ENCODE measurements at regions not wholly inside any gene's neighbourhood (a gene's known extent, or its start where the extent isn't known, plus 50 kb on each side); places are given as distances from the start of the nearest gene placed in this dataset.

DNA sequence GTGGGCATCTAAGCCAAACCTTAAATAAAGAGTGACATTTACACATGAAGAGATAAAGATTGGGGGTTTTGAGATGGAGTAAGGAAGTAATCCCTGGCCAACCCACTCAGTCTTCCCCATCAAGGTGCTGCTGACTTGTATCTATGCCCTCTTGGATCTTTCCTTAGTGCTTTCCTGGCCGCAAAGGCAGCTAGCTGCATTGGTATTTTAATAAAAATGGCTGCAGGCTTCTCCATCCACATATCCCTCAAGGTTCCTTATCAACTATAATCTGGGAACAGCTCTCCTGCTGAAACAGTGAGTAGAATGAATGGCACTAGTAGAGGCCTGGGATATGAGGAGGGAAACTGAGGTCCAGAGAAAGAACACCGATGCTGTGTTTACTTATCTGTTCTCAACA, 122.2 kb upstream of the ANKRD28 start:
- 81 to 89% methylated on average over 2 of the region's 2 CpGs for WGBS, 2 experiments (ENCODE audit: low coverage in 1 of 2, low lambda C conversion rate in 2 of 2, missing lambda C conversion rate in 2 of 2)
- TF ChIP-seq EZH2phosphoT487 (IDR thresholded peaks at IDR 0.05; ENCODE audit: insufficient read depth, low read depth) = no peak
- TF ChIP-seq EZH2 (IDR thresholded peaks at IDR 0.05; ENCODE audit: insufficient read depth, poor library complexity, severe bottlenecking) = no peak
- H3K4me2 ChIP-seq (ENCODE audit: unreplicated experiment) = no peak overlapping the region

DNA sequence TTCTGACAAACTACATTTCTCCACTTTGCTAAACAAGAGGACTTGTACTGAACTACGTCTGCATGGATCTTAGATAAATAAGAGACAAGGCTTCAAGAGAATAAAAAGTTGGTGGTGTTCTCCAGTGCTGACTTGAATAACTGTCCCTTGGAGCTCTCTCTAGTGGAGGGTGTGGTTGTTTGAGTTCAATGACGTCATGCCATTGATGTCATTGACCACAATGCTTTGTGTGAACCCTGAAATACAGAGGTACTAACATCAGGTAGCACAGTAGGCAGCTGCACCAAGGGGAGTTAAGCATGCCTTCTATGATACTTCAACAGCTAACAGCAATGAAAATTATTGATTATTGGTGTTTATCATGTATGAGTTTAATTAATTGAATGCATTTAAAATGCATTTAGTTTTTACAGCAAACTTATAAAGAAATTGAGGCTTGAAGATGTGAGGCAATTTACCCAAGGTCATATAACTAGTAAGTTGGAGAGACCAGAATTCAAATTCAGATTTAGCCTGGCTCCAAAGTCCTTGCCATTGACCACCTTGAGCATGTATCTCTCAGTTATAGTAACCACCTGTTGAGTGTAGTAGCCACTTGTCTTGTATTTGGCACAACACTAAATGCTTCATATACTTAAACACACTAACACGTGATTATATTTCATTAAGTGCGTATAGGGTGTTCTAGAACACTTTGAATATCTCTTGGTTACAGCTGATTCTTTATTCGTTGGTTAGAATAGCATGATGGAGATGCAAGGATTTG, 126.0 kb upstream of the ANKRD28 start:
- H3K9me2 ChIP-seq (ENCODE audit: insufficient read depth) = no peaks in the 10 kb centered on the region
- H3K27ac ChIP-seq = no peak overlapping the region
- 68 to 77% methylated on average over 5 of the region's 5 CpGs for WGBS, 2 experiments (ENCODE audit: low coverage in 1 of 2, low lambda C conversion rate in 2 of 2, missing lambda C conversion rate in 2 of 2)
- H2AFZ ChIP-seq = no peak overlapping the region
- no peaks in the 10 kb centered on the region for H3K4me1 ChIP-seq (ENCODE audit: insufficient read depth)
- no peak overlapping the region for H3K9ac ChIP-seq
- no peaks in the 10 kb centered on the region for H3K9me3 ChIP-seq (ENCODE audit: low read depth)
- no peaks in the 10 kb centered on the region for H4K20me1 ChIP-seq (ENCODE audit: insufficient read depth)
- H3K36me3 ChIP-seq (ENCODE audit: low read depth) = no peaks in the 10 kb centered on the region
- H3K27me3 ChIP-seq (replicated peaks; ENCODE audit: insufficient read depth) = no peaks in the 10 kb centered on the region
- TF ChIP-seq EZH2phosphoT487 (IDR thresholded peaks at IDR 0.05; ENCODE audit: insufficient read depth, low read depth) (no peak), EZH2 (IDR thresholded peaks at IDR 0.05; ENCODE audit: insufficient read depth, poor library complexity, severe bottlenecking) (no peak)
- H3F3A ChIP-seq (ENCODE audit: insufficient read depth) = no peaks in the 10 kb centered on the region
- H3K4me3 ChIP-seq = no peak overlapping the region
- no peaks in the 10 kb centered on the region for H3K79me2 ChIP-seq (ENCODE audit: insufficient read depth)
- no peak overlapping the region for H3K4me2 ChIP-seq (ENCODE audit: unreplicated experiment)
- in situ Hi-C loops (cut with MboI) = no loop called here
- DNase-seq = peak; percentile 41

More for the DNA sequence above, 122.2 kb upstream of the ANKRD28 start:
- no peaks in the 10 kb centered on the region for H3K36me3 ChIP-seq (ENCODE audit: low read depth)
- no peaks in the 10 kb centered on the region for H3F3A ChIP-seq (ENCODE audit: insufficient read depth)
- H3K4me1 ChIP-seq (ENCODE audit: insufficient read depth) = no peaks in the 10 kb centered on the region
- H3K27ac ChIP-seq = no peak overlapping the region
- no peak overlapping the region for H3K4me3 ChIP-seq
- DNase-seq = no peak
- H2AFZ ChIP-seq = no peak overlapping the region
- no peaks in the 10 kb centered on the region for H3K9me2 ChIP-seq (ENCODE audit: insufficient read depth)
- H3K9ac ChIP-seq = no peak overlapping the region
- H3K79me2 ChIP-seq (ENCODE audit: insufficient read depth) = no peaks in the 10 kb centered on the region
- in situ Hi-C loops (cut with MboI) = no loop called here
- no peaks in the 10 kb centered on the region for H4K20me1 ChIP-seq (ENCODE audit: insufficient read depth)
- no peaks in the 10 kb centered on the region for H3K27me3 ChIP-seq (replicated peaks; ENCODE audit: insufficient read depth)
- H3K9me3 ChIP-seq (ENCODE audit: low read depth) = no peaks in the 10 kb centered on the region

DNA sequence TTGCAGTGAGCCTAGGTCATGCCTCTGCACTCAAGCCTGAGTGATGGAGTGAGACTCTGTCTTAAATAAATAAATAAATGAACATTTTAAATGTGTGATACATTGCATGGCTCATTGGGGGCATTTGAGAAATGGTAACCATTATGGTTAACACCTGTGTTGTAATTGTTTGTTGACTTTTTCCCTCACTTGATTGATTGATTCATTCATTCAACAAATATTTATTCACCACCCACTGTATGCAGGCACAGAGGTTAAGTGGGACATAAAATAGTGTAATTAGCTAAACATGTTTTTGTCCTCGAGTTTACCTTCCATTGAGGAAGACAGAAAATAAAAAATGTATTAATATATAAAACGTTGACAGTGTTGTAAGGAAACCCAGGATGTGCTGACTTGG, 127.1 kb upstream of the ANKRD28 start:
- 48 to 53% methylated on average over 2 of the region's 2 CpGs for WGBS, 2 experiments (ENCODE audit: low coverage in 1 of 2, low lambda C conversion rate in 2 of 2, missing lambda C conversion rate in 2 of 2)
- no peaks in the 10 kb centered on the region for H3K36me3 ChIP-seq (ENCODE audit: low read depth)
- no peak overlapping the region for H3K4me3 ChIP-seq
- H2AFZ ChIP-seq = no peak overlapping the region
- no peak for TF ChIP-seq EZH2phosphoT487 (IDR thresholded peaks at IDR 0.05; ENCODE audit: insufficient read depth, low read depth)
- no peak for TF ChIP-seq EZH2 (IDR thresholded peaks at IDR 0.05; ENCODE audit: insufficient read depth, poor library complexity, severe bottlenecking)
- H3K79me2 ChIP-seq (ENCODE audit: insufficient read depth) = no peaks in the 10 kb centered on the region
- no peaks in the 10 kb centered on the region for H3K27me3 ChIP-seq (replicated peaks; ENCODE audit: insufficient read depth)
- H3K9ac ChIP-seq = no peak overlapping the region
- no peaks in the 10 kb centered on the region for H4K20me1 ChIP-seq (ENCODE audit: insufficient read depth)
- DNase-seq = no peak
- H3K9me3 ChIP-seq (ENCODE audit: low read depth) = no peaks in the 10 kb centered on the region
- H3F3A ChIP-seq (ENCODE audit: insufficient read depth) = no peaks in the 10 kb centered on the region
- H3K27ac ChIP-seq = no peak overlapping the region
- H3K9me2 ChIP-seq (ENCODE audit: insufficient read depth) = no peaks in the 10 kb centered on the region
- in situ Hi-C loops (cut with MboI) = no loop called here
- no peak overlapping the region for H3K4me2 ChIP-seq (ENCODE audit: unreplicated experiment)
- H3K4me1 ChIP-seq (ENCODE audit: insufficient read depth) = no peaks in the 10 kb centered on the region

DNA sequence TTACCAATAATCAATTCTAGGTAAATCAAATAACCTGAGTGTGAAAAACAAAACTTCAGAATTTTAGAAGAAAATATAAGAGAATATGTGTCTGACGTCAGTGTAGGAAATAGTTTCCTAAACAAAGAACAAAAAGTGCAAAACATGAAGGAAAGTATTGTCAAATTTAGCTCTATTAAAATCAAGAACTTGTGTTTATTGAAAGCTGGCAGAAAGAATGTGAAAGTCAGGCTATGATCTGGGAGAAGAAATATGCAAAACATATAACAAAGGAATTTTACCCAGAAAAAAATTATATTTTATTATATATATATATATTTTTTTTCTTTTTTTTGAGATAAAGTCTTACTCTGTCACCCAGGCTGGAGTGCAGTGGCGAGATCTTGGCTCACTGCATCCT, 129.1 kb upstream of the ANKRD28 start:
- Histone ChIP-seq H3K4me1 (ENCODE audit: insufficient read depth) (no peaks in the 10 kb centered on the region), H3K36me3 (ENCODE audit: low read depth) (no peaks in the 10 kb centered on the region), H2AFZ (no peak overlapping the region), H3K9me3 (ENCODE audit: low read depth) (no peaks in the 10 kb centered on the region), H4K20me1 (ENCODE audit: insufficient read depth) (no peaks in the 10 kb centered on the region), H3K4me2 (ENCODE audit: unreplicated experiment) (no peak overlapping the region), H3K27ac (no peak overlapping the region), H3K27me3 (replicated peaks; ENCODE audit: insufficient read depth) (no peaks in the 10 kb centered on the region), H3K9ac (no peak overlapping the region), H3K79me2 (ENCODE audit: insufficient read depth) (no peaks in the 10 kb centered on the region), H3K9me2 (ENCODE audit: insufficient read depth) (no peaks in the 10 kb centered on the region), H3K4me3 (no peak overlapping the region), H3F3A (ENCODE audit: insufficient read depth) (no peaks in the 10 kb centered on the region)
- in situ Hi-C loops (cut with MboI) = no loop called here
- no peak for TF ChIP-seq EZH2phosphoT487 (IDR thresholded peaks at IDR 0.05; ENCODE audit: insufficient read depth, low read depth)
- TF ChIP-seq EZH2 (IDR thresholded peaks at IDR 0.05; ENCODE audit: insufficient read depth, poor library complexity, severe bottlenecking) = no peak
- 61 to 66% methylated on average over 2 of the region's 2 CpGs for WGBS, 2 experiments (ENCODE audit: low coverage in 1 of 2, low lambda C conversion rate in 2 of 2, missing lambda C conversion rate in 2 of 2)
- peak; percentile 24 for DNase-seq

Measured in GM23248 (cell line).